Thymus (tissue), 11 donors: ENCODE measurements at regions not wholly inside any gene's neighbourhood (a gene's known extent, or its start where the extent isn't known, plus 50 kb on each side); places are given as distances from the start of the nearest gene placed in this dataset.

Source experiments
- DNase-seq, 9 donors: peaks; one replicate each; pipeline ENCODE4 v3.0.0-alpha.2; 2013; ENCODE audit warnings: low spot score in 9 of 9, low read depth in 6 of 9, missing footprints in 1 of 9
- H3K27ac ChIP-seq, 2 donors: one replicate each; pipeline ENCODE4 v1.5.1; 2013; ENCODE audit warnings: control low read depth in 1 of 2, low read depth in 1 of 2, low read length in 1 of 2, mild to moderate bottlenecking in 1 of 2, moderate library complexity in 1 of 2
- H3K27me3 ChIP-seq, 2 donors: one replicate each; pipeline ENCODE4 v1.5.1; 2013; ENCODE audit warnings: low read length in 1 of 2; ENCODE audit not compliant: control insufficient read depth in 2 of 2, insufficient read depth in 1 of 2
- H3K36me3 ChIP-seq, 2 donors: one replicate each; pipeline ENCODE4 v1.5.1; 2013; ENCODE audit warnings: low read length in 1 of 2, mild to moderate bottlenecking in 1 of 2, moderate library complexity in 1 of 2; ENCODE audit not compliant: control insufficient read depth in 2 of 2, insufficient read depth in 2 of 2
- H3K4me1 ChIP-seq, 2 donors: one replicate each; pipeline ENCODE4 v1.5.1; 2013; ENCODE audit warnings: low read length in 2 of 2; ENCODE audit not compliant: control insufficient read depth in 2 of 2, insufficient read depth in 2 of 2
- H3K4me3 ChIP-seq, 2 donors: one replicate each; pipeline ENCODE4 v1.5.1; 2013; ENCODE audit warnings: low read length in 2 of 2, control low read depth in 1 of 2, mild to moderate bottlenecking in 1 of 2
- H3K9me3 ChIP-seq, 2 donors: one replicate each; pipeline ENCODE4 v1.5.1; 2013; ENCODE audit warnings: low read length in 1 of 2, mild to moderate bottlenecking in 1 of 2; ENCODE audit not compliant: control insufficient read depth in 2 of 2, insufficient read depth in 1 of 2
- WGBS: extraction: QIAGEN DNeasy Blood & Tissue Kit; methylation state at CpG from one replicate; pipeline ENCODE4 v1.1.7; 2013; 5-methylcytosine and 5-hydroxymethylcytosine counted together
- donor health status: healthy.

DNA sequence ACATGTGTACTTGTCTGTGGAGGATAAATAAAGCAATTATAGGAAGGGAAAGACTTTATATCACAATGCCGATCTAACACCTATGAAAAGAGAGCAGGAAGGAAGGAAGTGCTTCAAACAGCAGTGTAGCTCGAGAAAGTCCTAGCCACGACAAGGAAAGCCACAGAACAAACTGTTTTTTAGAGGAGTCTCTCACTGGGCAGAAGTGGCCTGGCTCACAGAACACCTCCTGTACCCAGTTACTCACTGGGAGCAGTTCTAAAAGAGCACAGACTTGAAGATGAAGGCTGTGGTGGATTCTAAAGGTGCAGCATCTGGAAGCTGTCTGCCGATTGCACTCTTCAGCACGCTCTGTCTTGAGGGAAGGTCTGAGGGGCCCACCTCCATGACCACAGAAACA lies 248.8 kb upstream of the ATP11B start:
- 42% methylated on average over 5 of the region's 5 CpGs for WGBS
- DNase-seq: no peak

DNA sequence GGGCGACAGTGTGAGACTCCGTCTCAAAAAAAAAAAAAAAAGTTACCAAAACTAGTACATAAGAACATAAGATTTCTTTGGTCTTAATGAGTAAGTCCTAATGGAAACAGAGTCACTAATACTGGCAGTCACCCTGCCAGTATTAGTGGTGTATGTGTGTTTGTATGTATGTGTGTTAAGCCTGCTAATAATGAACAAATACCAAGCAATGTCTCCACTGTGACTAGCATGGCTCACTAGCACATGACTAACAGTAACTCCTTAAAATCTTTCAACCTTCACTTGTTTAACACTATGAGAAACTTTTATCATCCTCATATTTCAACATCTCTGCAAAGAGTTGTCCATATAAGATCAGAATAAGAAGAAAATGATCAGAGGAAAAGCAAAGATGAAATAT lies 231.0 kb upstream of the ATP11B start:
- Histone ChIP-seq H3K4me1 (no peaks in the 10 kb centered on the region), H3K9me3 (no peaks in the 10 kb centered on the region), H3K27me3 (no peaks in the 10 kb centered on the region), H3K4me3 (no peak overlapping the region), H3K36me3 (no peaks in the 10 kb centered on the region), H3K27ac (no peak overlapping the region)
- DNase-seq: no peak
- 69% methylated on average over 2 of the region's 2 CpGs for WGBS

More for the DNA sequence above, 248.8 kb upstream of the ATP11B start:
- Histone ChIP-seq H3K36me3 (no peaks in the 10 kb centered on the region), H3K4me1 (no peaks in the 10 kb centered on the region), H3K4me3 (no peak overlapping the region), H3K27me3 (no peaks in the 10 kb centered on the region), H3K27ac (no peak overlapping the region), H3K9me3 (no peaks in the 10 kb centered on the region)

DNA sequence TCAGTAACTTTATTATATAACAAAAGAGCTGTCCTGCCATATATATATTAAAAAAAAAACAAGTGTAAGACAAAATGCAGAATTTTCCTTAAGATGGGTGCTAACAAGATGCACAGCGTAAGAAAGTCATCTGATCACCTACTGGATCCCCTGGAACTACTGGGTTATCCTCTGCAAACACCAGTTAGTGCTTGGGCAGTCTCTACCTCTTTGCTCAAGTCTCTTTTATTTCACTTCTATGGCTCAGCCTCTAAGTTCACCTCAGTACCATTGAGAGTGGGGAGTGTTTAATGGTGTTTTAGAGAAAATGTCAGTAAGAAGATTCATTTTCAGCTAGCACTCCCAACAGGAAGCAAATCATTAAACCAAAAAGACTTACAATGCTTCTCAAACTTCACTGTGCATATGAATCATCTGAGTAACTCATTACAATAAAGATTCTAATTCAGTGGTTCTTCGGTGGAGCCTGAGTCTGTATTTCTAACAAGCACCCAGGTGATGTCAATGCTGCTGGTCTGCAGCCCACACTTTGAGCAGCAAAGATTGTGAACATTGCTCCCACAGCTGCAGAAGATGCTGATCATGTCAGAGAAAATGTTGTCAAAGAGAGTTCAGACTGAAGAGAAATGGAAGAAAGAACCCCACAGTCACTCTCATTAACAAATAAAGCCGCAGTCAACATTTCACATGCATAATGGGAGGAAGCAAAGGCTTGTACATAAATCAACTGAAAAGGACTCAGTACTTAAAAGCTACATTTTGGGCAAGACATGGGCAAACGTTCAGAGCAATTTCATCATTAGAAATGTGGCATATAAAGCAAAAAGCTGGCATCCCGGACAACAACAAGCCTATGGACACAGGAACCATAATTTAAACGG lies 227.1 kb upstream of the ATP11B start:
- WGBS: 70% methylated on average over 6 of the region's 6 CpGs
- H3K9me3 ChIP-seq: no peaks in the 10 kb centered on the region
- DNase-seq: no peak

DNA sequence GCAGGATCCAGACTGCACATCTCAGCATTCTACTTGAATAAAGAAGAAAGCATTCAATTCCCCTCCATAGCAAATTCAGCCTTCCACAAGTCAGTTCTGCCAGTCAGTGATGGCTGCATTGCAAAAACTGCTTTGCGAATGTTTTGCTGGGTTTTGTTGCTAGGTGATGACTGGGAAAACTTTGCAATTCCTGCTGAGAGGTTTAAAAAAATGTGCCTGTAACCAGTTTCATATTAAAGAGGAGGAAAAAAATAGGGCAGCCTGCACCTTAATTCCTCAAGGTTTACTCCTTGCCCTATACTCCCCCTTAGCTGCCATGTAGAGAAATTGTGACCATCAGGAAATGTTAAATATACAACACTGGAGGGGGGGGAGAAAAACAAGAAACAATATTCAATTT lies 225.6 kb upstream of the ATP11B start:
- WGBS: 93% methylated on average over 1 of the region's 1 CpG
- Histone ChIP-seq H3K36me3 (no peaks in the 10 kb centered on the region), H3K27me3 (no peaks in the 10 kb centered on the region), H3K27ac (peak overlapping the region in 1 of 2 donors; percentile 52), H3K4me1 (no peaks in the 10 kb centered on the region), H3K4me3 (no peak overlapping the region), H3K9me3 (peaks cover 0 to 5% of the 10 kb centered on the region in 2 donors)
- DNase-seq: no peak

More for the DNA sequence above, 227.1 kb upstream of the ATP11B start:
- no peaks in the 10 kb centered on the region for H3K27me3 ChIP-seq
- no peak overlapping the region for H3K27ac ChIP-seq
- no peaks in the 10 kb centered on the region for H3K4me1 ChIP-seq
- no peaks in the 10 kb centered on the region for H3K36me3 ChIP-seq
- no peak overlapping the region for H3K4me3 ChIP-seq

DNA sequence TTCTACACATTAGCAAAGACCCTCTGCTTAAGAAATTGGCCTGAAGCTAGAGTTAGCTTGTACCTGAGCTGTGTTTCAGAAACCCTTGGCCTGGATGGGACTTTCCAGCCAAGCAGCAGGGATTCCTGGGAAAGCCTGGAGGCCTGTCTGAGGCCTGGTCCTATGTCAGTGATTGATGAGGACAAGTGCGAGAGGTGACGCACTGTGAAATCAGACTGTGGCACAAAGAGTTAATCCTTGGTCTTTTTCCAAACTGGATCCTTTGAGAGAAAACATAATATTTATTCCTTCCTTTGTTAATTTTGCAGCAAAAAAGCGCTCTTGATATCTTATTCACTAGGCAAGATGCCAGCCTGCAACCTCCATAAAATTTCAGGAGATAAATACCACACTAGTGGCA lies 225.0 kb upstream of the ATP11B start:
- H3K4me1 ChIP-seq: no peaks in the 10 kb centered on the region

DNA sequence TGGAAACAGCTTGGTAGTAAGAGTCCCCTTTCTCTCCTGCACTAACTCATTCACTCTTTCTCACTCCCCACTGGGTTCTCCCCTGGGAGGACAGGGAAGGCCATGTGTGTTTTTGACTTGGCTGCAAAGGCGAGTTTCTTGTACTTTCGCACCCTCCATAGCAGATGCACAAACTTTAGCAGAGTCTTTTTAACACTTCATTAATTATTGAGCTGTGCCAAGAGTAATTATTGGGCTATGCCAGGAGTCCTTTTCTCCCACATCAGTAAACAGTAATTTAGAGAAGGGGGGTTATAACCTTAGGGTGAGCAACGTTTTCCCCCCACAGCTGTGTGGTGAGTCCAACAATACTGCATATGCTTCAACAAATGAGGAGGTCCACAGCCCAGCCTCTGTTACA lies 224.4 kb upstream of the ATP11B start:
- Histone ChIP-seq H3K27me3 (no peaks in the 10 kb centered on the region), H3K4me3 (no peak overlapping the region), H3K27ac (no peak overlapping the region), H3K9me3 (peaks cover 0 to 7% of the 10 kb centered on the region in 2 donors), H3K36me3 (no peaks in the 10 kb centered on the region), H3K4me1 (no peaks in the 10 kb centered on the region)
- 83% methylated on average over 3 of the region's 3 CpGs for WGBS
- DNase-seq: no peak

More for the DNA sequence above, 225.0 kb upstream of the ATP11B start:
- peak in 1 of 9 donors; percentile 6 for DNase-seq
- H3K27me3 ChIP-seq: no peaks in the 10 kb centered on the region
- H3K27ac ChIP-seq: peak overlapping the region in 1 of 2 donors; percentile 52
- no peak overlapping the region for H3K4me3 ChIP-seq
- 93% methylated on average over 3 of the region's 3 CpGs for WGBS
- peaks cover 0 to 7% of the 10 kb centered on the region in 2 donors for H3K9me3 ChIP-seq
- H3K36me3 ChIP-seq: no peaks in the 10 kb centered on the region

DNA sequence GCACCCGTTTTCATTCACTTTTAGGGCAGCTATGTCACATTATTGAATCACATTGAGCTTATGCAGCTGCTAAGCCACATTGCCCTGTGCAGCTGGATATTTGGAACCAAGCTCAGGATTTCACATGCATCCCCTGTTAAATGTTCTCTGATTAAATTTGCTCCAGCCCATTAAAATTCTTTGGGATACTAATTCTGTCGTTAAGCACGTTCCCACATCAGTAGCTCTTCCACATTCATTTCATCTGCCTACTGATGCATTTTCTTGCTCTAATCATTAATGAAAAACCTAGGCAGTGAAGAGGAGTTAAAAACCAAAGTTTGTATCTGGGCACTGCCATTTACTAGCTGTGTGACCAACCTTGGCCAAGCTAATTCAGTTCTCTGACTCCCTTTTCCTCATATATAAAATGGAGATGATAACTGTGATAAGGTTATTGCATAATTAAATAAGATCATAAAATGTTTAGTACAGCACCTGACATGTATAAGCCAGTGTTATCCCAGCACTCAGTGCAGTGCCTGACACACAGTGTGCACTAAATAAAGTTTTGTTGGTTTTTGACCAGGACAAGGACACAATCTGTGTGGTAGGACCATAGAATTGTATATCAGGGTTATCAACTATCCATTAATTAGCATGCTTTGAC lies 222.2 kb upstream of the ATP11B start:
- DNase-seq: no peak
- H3K4me3 ChIP-seq: no peak overlapping the region
- H3K36me3 ChIP-seq: no peaks in the 10 kb centered on the region
- 96% methylated on average over 3 of the region's 3 CpGs for WGBS
- H3K27me3 ChIP-seq: no peaks in the 10 kb centered on the region
- no peak overlapping the region for H3K27ac ChIP-seq
- H3K4me1 ChIP-seq: no peaks in the 10 kb centered on the region
- H3K9me3 ChIP-seq: peaks cover 0 to 7% of the 10 kb centered on the region in 2 donors

DNA sequence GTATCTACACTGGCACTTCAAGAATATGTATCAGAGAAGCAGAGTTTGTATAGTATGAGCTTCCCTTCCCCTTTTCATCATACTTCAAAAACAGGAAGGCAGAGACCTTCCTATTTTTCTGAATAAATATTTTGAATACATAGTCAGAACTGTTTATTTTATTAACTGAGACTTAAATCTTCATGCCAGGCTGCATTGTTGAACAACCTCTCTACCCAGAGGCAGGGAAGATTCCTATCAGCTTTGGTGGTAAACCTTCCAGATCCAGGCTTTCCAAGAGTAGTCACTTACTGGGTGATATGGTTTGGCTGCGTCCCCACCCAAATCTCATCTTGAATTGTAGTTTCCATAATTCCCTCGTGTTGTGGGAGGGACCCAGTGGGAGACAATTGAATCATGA lies 217.4 kb upstream of the ATP11B start:
- H3K9me3 ChIP-seq: peaks cover 0 to 7% of the 10 kb centered on the region in 2 donors
- WGBS: 84% methylated on average over 2 of the region's 2 CpGs
- no peak overlapping the region for H3K4me3 ChIP-seq
- H3K36me3 ChIP-seq: no peaks in the 10 kb centered on the region
- H3K27ac ChIP-seq: no peak overlapping the region
- H3K4me1 ChIP-seq: no peaks in the 10 kb centered on the region
- H3K27me3 ChIP-seq: no peaks in the 10 kb centered on the region
- DNase-seq: no peak

DNA sequence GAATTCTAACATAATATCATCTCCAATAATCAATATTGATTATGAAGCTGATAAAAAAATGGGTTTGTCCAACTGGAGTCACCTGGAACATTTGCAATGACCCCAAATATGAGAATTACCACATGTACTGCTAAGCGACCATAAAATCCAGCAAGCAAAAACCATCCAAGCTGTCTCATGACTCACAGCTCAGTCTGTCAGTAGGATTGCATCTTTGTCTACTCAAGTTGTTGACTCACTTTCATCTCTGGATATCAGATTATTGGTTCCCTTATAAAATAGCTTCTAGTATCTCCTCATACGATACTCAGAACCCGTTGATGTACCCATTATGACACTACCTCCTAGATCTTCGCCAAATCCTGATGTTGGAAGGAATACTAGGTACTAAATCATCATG lies 209.8 kb upstream of the ATP11B start:
- H3K9me3 ChIP-seq: no peaks in the 10 kb centered on the region
- H3K27ac ChIP-seq: no peak overlapping the region
- 89% methylated on average over 4 of the region's 4 CpGs for WGBS
- no peak for DNase-seq
- no peaks in the 10 kb centered on the region for H3K4me1 ChIP-seq
- H3K4me3 ChIP-seq: no peak overlapping the region
- no peaks in the 10 kb centered on the region for H3K36me3 ChIP-seq
- no peaks in the 10 kb centered on the region for H3K27me3 ChIP-seq
